Spleen (tissue), 11 donors: ENCODE measurements at regions not wholly inside any gene's neighbourhood (a gene's known extent, or its start where the extent isn't known, plus 50 kb on each side); places are given as distances from the start of the nearest gene placed in this dataset.

Experiments
- DNase-seq: peaks from one replicate; pipeline ENCODE4 v3.0.0-alpha.2; 2020
- H3K27ac ChIP-seq, 8 donors: fragments of 200-600 bp; sonication (generic) in 7 of 8; 1 replicate in 4 of 8; 2 replicates in 4 of 8; pipeline versions ENCODE4 v1.5.0 to v1.8.0; 2016 to 2021; ENCODE audit warnings: inconsistent platforms in 4 of 8, mild to moderate bottlenecking in 4 of 8, moderate library complexity in 1 of 8
- H3K27me3 ChIP-seq, 7 donors: fragments of 200-600 bp; sonication (generic) in 6 of 7; replicated peaks in 1 of 7; 1 replicate in 4 of 7; 2 replicates in 3 of 7; pipeline versions ENCODE4 v1.5.0 to v1.8.0; 2016 to 2021; ENCODE audit warnings: inconsistent platforms in 3 of 7, mild to moderate bottlenecking in 1 of 7
- H3K36me3 ChIP-seq, 6 donors: fragments of 200-600 bp; sonication (generic) in 5 of 6; 1 replicate in 4 of 6; 2 replicates in 2 of 6; pipeline versions ENCODE4 v1.5.0 to v1.8.0; 2016 to 2021; ENCODE audit warnings: inconsistent platforms in 2 of 6
- H3K4me1 ChIP-seq, 6 donors: fragments of 200-600 bp; sonication (generic) in 5 of 6; 1 replicate in 3 of 6; 2 replicates in 3 of 6; pipeline versions ENCODE4 v1.5.0 to v1.8.0; 2016 to 2021; ENCODE audit warnings: inconsistent platforms in 3 of 6
- H3K4me3 ChIP-seq, 8 donors: fragments of 200-600 bp; sonication (generic) in 7 of 8; 1 replicate in 4 of 8; 2 replicates in 4 of 8; pipeline versions ENCODE4 v1.5.0 to v1.8.0; 2016 to 2021; ENCODE audit warnings: inconsistent platforms in 4 of 8, mild to moderate bottlenecking in 4 of 8, moderate library complexity in 2 of 8
- H3K9me3 ChIP-seq, 8 donors: fragments of 200-600 bp; sonication (generic) in 7 of 8; 1 replicate in 4 of 8; 2 replicates in 4 of 8; pipeline versions ENCODE4 v1.5.0 to v1.8.0; 2016 to 2021; ENCODE audit warnings: inconsistent platforms in 4 of 8
- POLR2A ChIP-seq, 3 donors: fragments of 450-650 bp; IDR thresholded peaks; one replicate each; pipeline ENCODE4 v1.5.1; 2017; ENCODE audit warnings: antibody characterized with exemption in 3 of 3, mild to moderate bottlenecking in 1 of 3
- POLR2AphosphoS5 ChIP-seq, 3 donors: sonication (generic); formaldehyde crosslinking; IDR thresholded peaks; one replicate each; pipeline ENCODE4 v1.5.1; 2017; ENCODE audit warnings: antibody characterized with exemption in 3 of 3
- WGBS, 5 donors: extraction: QIAGEN DNeasy Blood & Tissue Kit in 3 of 5; methylation state at CpG; one replicate each; pipeline versions ENCODE4 v1.1.5 to v1.1.7; 2013 to 2018; 5-methylcytosine and 5-hydroxymethylcytosine counted together
- intact Hi-C: fragments of 100-400 bp; cut with DNase I; formaldehyde crosslinking; loops from one replicate; pipeline ENCODE4 v1.15.0; 2023; ENCODE audit warnings: low total_unique reads
- TF ChIP-seq, protein P1 (sequence below), 11 experiments: fragments of 200-600 bp in 7 of 11; fragments of 450-650 bp in 4 of 11; sonication (generic) in 4 of 11; IDR thresholded peaks in 8 of 11; conservative IDR thresholded peaks in 3 of 11; 1 replicate in 7 of 11; 2 replicates in 4 of 11; pipeline versions ENCODE4 v1.4.0 to v1.8.0; 2016 to 2021; ENCODE audit warnings: antibody characterized with exemption in 11 of 11, inconsistent platforms in 4 of 11, mild to moderate bottlenecking in 1 of 11
- donor health status: healthy with polysubstance abuse.
- donor health status: DM: no; HTN: no; CAD: no; lungs with moderate emphysema.
- donor health status: DM: no; HTN: no; CAD: no.
- donor health status: Bipolar disorder and iron deficiency.
- donor health status: healthy.
- donor health status: DM: no; HTN: no; CAD: no.
- donor health status: DM: yes; HTN: yes; CAD: no.

GRCh38 chrX:148214786-148215185 is 233.6 kb downstream of the FMR1NB start:
- Histone ChIP-seq H3K27me3 (no peaks in the 10 kb centered on the region), H3K9me3 (peaks cover 0 to 7% (median 0%) of the 10 kb centered on the region in 8 donors), H3K27ac (no peak overlapping the region), H3K36me3 (no peaks in the 10 kb centered on the region), H3K4me1 (no peaks in the 10 kb centered on the region), H3K4me3 (no peak overlapping the region)
- intact Hi-C loops = no loop called here
- DNase-seq = no peak
- WGBS, 5 donors = 84 to 100% (median 88%) methylated on average over 1 of the region's 1 CpG
- TF ChIP-seq POLR2AphosphoS5 (IDR thresholded peaks at IDR 0.05) = no peak
- no peak for TF ChIP-seq POLR2A (IDR thresholded peaks at IDR 0.05)
- TF ChIP-seq, protein P1, sequence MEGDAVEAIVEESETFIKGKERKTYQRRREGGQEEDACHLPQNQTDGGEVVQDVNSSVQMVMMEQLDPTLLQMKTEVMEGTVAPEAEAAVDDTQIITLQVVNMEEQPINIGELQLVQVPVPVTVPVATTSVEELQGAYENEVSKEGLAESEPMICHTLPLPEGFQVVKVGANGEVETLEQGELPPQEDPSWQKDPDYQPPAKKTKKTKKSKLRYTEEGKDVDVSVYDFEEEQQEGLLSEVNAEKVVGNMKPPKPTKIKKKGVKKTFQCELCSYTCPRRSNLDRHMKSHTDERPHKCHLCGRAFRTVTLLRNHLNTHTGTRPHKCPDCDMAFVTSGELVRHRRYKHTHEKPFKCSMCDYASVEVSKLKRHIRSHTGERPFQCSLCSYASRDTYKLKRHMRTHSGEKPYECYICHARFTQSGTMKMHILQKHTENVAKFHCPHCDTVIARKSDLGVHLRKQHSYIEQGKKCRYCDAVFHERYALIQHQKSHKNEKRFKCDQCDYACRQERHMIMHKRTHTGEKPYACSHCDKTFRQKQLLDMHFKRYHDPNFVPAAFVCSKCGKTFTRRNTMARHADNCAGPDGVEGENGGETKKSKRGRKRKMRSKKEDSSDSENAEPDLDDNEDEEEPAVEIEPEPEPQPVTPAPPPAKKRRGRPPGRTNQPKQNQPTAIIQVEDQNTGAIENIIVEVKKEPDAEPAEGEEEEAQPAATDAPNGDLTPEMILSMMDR (IDR thresholded peaks at IDR 0.05 in 8 of 11, conservative IDR thresholded peaks at IDR 0.05 in 3 of 11) = no peak

DNA sequence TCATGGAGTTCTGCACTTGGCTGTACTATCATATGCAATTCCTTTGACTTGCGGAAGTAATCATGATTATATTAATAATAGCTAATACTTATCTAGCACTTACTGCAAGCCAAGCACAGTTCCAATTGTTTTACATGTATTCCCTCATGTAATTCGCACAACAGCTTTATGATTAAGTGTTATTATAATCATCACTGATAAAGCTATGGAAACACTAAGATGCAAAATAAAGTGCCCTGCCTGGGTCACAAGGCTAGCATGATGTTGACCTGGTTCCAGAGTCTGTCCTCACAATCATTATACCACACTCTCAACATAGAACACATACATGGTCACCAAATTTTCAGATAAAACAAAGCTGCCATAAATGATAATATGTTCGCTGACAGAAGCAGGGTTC is 234.6 kb downstream of the FMR1NB start:
- no peaks in the 10 kb centered on the region for H3K27me3 ChIP-seq
- no peaks in the 10 kb centered on the region for H3K9me3 ChIP-seq
- no peaks in the 10 kb centered on the region for H3K4me1 ChIP-seq
- H3K36me3 ChIP-seq = no peaks in the 10 kb centered on the region
- TF ChIP-seq POLR2AphosphoS5 (IDR thresholded peaks at IDR 0.05) (no peak), POLR2A (IDR thresholded peaks at IDR 0.05) (no peak)
- TF ChIP-seq, protein P1 (IDR thresholded peaks at IDR 0.05 in 8 of 11, conservative IDR thresholded peaks at IDR 0.05 in 3 of 11) = no peak
- DNase-seq = no peak
- 87 to 100% (median 96%) methylated on average over 3 of the region's 3 CpGs for WGBS, 5 donors
- H3K27ac ChIP-seq = no peak overlapping the region
- intact Hi-C loops = no loop called here
- H3K4me3 ChIP-seq = no peak overlapping the region

DNA sequence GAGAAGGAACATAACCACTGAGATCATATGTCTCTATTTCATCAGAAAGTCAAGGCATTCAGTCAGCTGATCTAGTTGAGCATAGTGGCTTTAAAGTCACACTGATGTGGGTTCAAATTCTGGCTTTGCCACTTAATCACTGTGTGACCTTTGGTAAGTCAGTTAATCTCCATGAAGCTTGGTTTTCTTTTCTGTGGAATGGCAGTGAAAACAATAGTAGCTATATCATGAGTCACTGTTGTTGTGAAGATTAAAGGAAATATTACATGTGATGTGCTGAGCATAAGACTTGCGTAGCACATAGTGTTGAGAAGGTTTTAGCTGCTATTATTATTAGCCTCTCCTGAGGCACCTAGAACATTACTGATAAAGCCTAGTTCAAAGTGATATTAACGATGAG is 242.2 kb downstream of the FMR1NB start:
- H3K36me3 ChIP-seq = no peaks in the 10 kb centered on the region
- TF ChIP-seq, protein P1 (IDR thresholded peaks at IDR 0.05 in 8 of 11, conservative IDR thresholded peaks at IDR 0.05 in 3 of 11) = no peak
- TF ChIP-seq POLR2A (IDR thresholded peaks at IDR 0.05) (no peak), POLR2AphosphoS5 (IDR thresholded peaks at IDR 0.05) (no peak)
- no peaks in the 10 kb centered on the region for H3K27me3 ChIP-seq
- no peak for DNase-seq
- no peaks in the 10 kb centered on the region for H3K9me3 ChIP-seq
- H3K4me1 ChIP-seq = no peaks in the 10 kb centered on the region
- no peak overlapping the region for H3K27ac ChIP-seq
- H3K4me3 ChIP-seq = no peak overlapping the region
- intact Hi-C loops = no loop called here
- WGBS, 5 donors = 66 to 95% (median 86%) methylated on average over 2 of the region's 2 CpGs

DNA sequence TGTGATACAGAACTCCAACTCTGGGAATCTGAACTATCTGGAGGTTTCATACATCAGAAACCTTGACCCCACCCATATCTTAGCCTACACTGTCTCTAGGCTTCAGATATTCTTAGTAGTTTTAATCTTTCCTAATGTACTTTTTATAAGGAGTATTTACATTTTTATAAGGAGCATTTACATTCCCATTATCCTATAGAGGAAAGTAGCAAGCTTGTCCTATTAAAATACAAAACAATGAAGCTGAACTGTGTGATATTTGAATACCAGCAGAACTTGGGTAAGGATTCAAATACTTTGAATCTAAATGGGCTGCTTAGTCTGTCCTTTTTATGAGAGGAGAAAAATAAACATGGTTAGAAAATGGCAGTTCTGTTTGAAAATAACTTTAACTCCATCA is 247.4 kb downstream of the FMR1NB start:
- TF ChIP-seq POLR2A (IDR thresholded peaks at IDR 0.05) (no peak), POLR2AphosphoS5 (IDR thresholded peaks at IDR 0.05) (no peak)
- TF ChIP-seq, protein P1 (IDR thresholded peaks at IDR 0.05 in 8 of 11, conservative IDR thresholded peaks at IDR 0.05 in 3 of 11) = no peak
- H3K27me3 ChIP-seq = no peaks in the 10 kb centered on the region
- no peaks in the 10 kb centered on the region for H3K36me3 ChIP-seq
- H3K9me3 ChIP-seq = no peaks in the 10 kb centered on the region
- H3K4me1 ChIP-seq = no peaks in the 10 kb centered on the region
- H3K27ac ChIP-seq = no peak overlapping the region
- intact Hi-C loops = no loop called here
- no peak for DNase-seq
- H3K4me3 ChIP-seq = no peak overlapping the region
